ENCODE measurements at regions not wholly inside any gene's neighbourhood (a gene's known extent, or its start where the extent isn't known, plus 50 kb on each side); places are given as distances from the start of the nearest gene placed in this dataset.
A peak's percentile ranks its signal among the peaks of the same experiment; 100 is the strongest.

- TF ChIP-seq Cebpa-rat (IDR thresholded peaks at IDR 0.05) = no peak
- Histone ChIP-seq H3K27me3 (no peaks in the 10 kb centered on the region), H3K4me1 (no peaks in the 10 kb centered on the region), H3K36me3 (no peaks in the 10 kb centered on the region), H3K4me2 (no peak overlapping the region), H3K9ac (no peak overlapping the region), H4K20me1 (no peaks in the 10 kb centered on the region), H3K27ac (no peak overlapping the region), H3K4me3 (no peak overlapping the region), H3K9me3 (replicated peaks in 1 of 11) (no peaks in the 10 kb centered on the region)
Observed at GRCh38 chr2:122859260-122859659, 1103.8 kb downstream of the TSN start.

- H3K27ac ChIP-seq = no peak overlapping the region
- no peak overlapping the region for H3K9ac ChIP-seq
- no peaks in the 10 kb centered on the region for H3K4me1 ChIP-seq
- no peaks in the 10 kb centered on the region for H4K20me1 ChIP-seq
- H3K4me3 ChIP-seq = no peak overlapping the region
- H3K9me3 ChIP-seq (replicated peaks in 1 of 11) = no peaks in the 10 kb centered on the region
- TF ChIP-seq Cebpa-rat (IDR thresholded peaks at IDR 0.05) = no peak
- no peak overlapping the region for H3K4me2 ChIP-seq
- H3K27me3 ChIP-seq = no peaks in the 10 kb centered on the region
- H3K36me3 ChIP-seq = no peaks in the 10 kb centered on the region
Observed at GRCh38 chr2:122863532-122863931, 1108.1 kb downstream of the TSN start.

GRCh38 chr2:122864728-122865127, 1109.3 kb downstream of the TSN start:
- Histone ChIP-seq H3K27me3 (no peaks in the 10 kb centered on the region), H4K20me1 (no peaks in the 10 kb centered on the region), H3K9ac (no peak overlapping the region), H3K9me3 (replicated peaks in 1 of 11) (no peaks in the 10 kb centered on the region), H3K4me2 (no peak overlapping the region), H3K27ac (no peak overlapping the region), H3K4me3 (no peak overlapping the region), H3K4me1 (no peaks in the 10 kb centered on the region), H3K36me3 (no peaks in the 10 kb centered on the region)
- no peak for TF ChIP-seq Cebpa-rat (IDR thresholded peaks at IDR 0.05)

- Histone ChIP-seq H3K9me3 (replicated peaks in 1 of 11) (no peaks in the 10 kb centered on the region), H3K27me3 (no peaks in the 10 kb centered on the region), H3K4me2 (no peak overlapping the region), H3K4me3 (no peak overlapping the region), H3K9ac (no peak overlapping the region), H3K36me3 (no peaks in the 10 kb centered on the region), H3K27ac (no peak overlapping the region), H4K20me1 (no peaks in the 10 kb centered on the region), H3K4me1 (no peaks in the 10 kb centered on the region)
- TF ChIP-seq Cebpa-rat (IDR thresholded peaks at IDR 0.05) = no peak
Observed at GRCh38 chr2:122866095-122866494, 1110.6 kb downstream of the TSN start.

- no peak overlapping the region for H3K27ac ChIP-seq
- H3K4me1 ChIP-seq = no peaks in the 10 kb centered on the region
- no peaks in the 10 kb centered on the region for H4K20me1 ChIP-seq
- TF ChIP-seq Cebpa-rat (IDR thresholded peaks at IDR 0.05) = no peak
- no peaks in the 10 kb centered on the region for H3K36me3 ChIP-seq
- no peak overlapping the region for H3K9ac ChIP-seq
- H3K27me3 ChIP-seq = no peaks in the 10 kb centered on the region
- H3K4me2 ChIP-seq = no peak overlapping the region
- H3K4me3 ChIP-seq = no peak overlapping the region
- H3K9me3 ChIP-seq (replicated peaks in 1 of 11) = no peaks in the 10 kb centered on the region
Observed at GRCh38 chr2:122867941-122868340, 1112.5 kb downstream of the TSN start.

- H3K4me1 ChIP-seq = no peaks in the 10 kb centered on the region
- H3K27me3 ChIP-seq = no peaks in the 10 kb centered on the region
- no peaks in the 10 kb centered on the region for H3K9me3 ChIP-seq (replicated peaks in 1 of 11)
- no peaks in the 10 kb centered on the region for H4K20me1 ChIP-seq
- TF ChIP-seq Cebpa-rat (IDR thresholded peaks at IDR 0.05) = no peak
- no peak overlapping the region for H3K4me2 ChIP-seq
- no peak overlapping the region for H3K27ac ChIP-seq
- no peak overlapping the region for H3K9ac ChIP-seq
- no peak overlapping the region for H3K4me3 ChIP-seq
- no peaks in the 10 kb centered on the region for H3K36me3 ChIP-seq
Observed at GRCh38 chr2:122868646-122869275, 1113.3 kb downstream of the TSN start.

- H3K4me2 ChIP-seq = no peak overlapping the region
- no peak overlapping the region for H3K9ac ChIP-seq
- H3K36me3 ChIP-seq = no peaks in the 10 kb centered on the region
- TF ChIP-seq Cebpa-rat (IDR thresholded peaks at IDR 0.05) = no peak
- H3K4me3 ChIP-seq = no peak overlapping the region
- no peaks in the 10 kb centered on the region for H3K4me1 ChIP-seq
- H3K27me3 ChIP-seq = no peaks in the 10 kb centered on the region
- no peaks in the 10 kb centered on the region for H3K9me3 ChIP-seq (replicated peaks in 1 of 11)
- H3K27ac ChIP-seq = no peak overlapping the region
- H4K20me1 ChIP-seq = no peaks in the 10 kb centered on the region
Observed at GRCh38 chr2:122873951-122874350, 1118.5 kb downstream of the TSN start.

- Histone ChIP-seq H3K9ac (no peak overlapping the region), H3K27ac (no peak overlapping the region), H3K36me3 (no peaks in the 10 kb centered on the region), H3K9me3 (replicated peaks in 1 of 11) (no peaks in the 10 kb centered on the region), H3K27me3 (no peaks in the 10 kb centered on the region), H4K20me1 (no peaks in the 10 kb centered on the region), H3K4me1 (no peaks in the 10 kb centered on the region), H3K4me2 (no peak overlapping the region), H3K4me3 (no peak overlapping the region)
- no peak for TF ChIP-seq Cebpa-rat (IDR thresholded peaks at IDR 0.05)
Observed at GRCh38 chr2:122875091-122875865, 1119.8 kb downstream of the TSN start.

GRCh38 chr2:122883849-122884248, 1128.4 kb downstream of the TSN start:
- Histone ChIP-seq H3K36me3 (no peaks in the 10 kb centered on the region), H3K9me3 (replicated peaks in 1 of 11) (no peaks in the 10 kb centered on the region), H3K9ac (no peak overlapping the region), H3K4me3 (no peak overlapping the region), H4K20me1 (no peaks in the 10 kb centered on the region), H3K27ac (no peak overlapping the region), H3K27me3 (no peaks in the 10 kb centered on the region), H3K4me1 (peaks cover 0 to 7% (median 0%) of the 10 kb centered on the region in 10 experiments; a peak in 2 of 20 replicates), H3K4me2 (peak overlapping the region in 2 of 11 experiments; percentile 39 to 53; a peak in 3 of 22 replicates)
- no peak for TF ChIP-seq Cebpa-rat (IDR thresholded peaks at IDR 0.05)

GRCh38 chr2:122884889-122885288, 1129.4 kb downstream of the TSN start:
- peaks cover 0 to 7% (median 0%) of the 10 kb centered on the region in 10 experiments; a peak in 2 of 20 replicates for H3K4me1 ChIP-seq

More at GRCh38 chr2:122884889-122885288, 1129.4 kb downstream of the TSN start:
- TF ChIP-seq Cebpa-rat (IDR thresholded peaks at IDR 0.05) = no peak
- Histone ChIP-seq H3K27me3 (no peaks in the 10 kb centered on the region), H3K4me2 (no peak overlapping the region), H3K4me3 (no peak overlapping the region), H3K9me3 (replicated peaks in 1 of 11) (no peaks in the 10 kb centered on the region), H4K20me1 (no peaks in the 10 kb centered on the region), H3K27ac (no peak overlapping the region), H3K9ac (no peak overlapping the region), H3K36me3 (no peaks in the 10 kb centered on the region)

Data from BLaER1 treated with 17β-estradiol and CSF1 and Interleukin-3, amounts not matched to agents 10 nM and 100 nM (cell line).